HTR-8/SVneo (cell line): ENCODE measurements at regions not wholly inside any gene's neighbourhood (a gene's known extent, or its start where the extent isn't known, plus 50 kb on each side); places are given as distances from the start of the nearest gene placed in this dataset.
"Not testable (repeated sequence)": the region's sequence is repeated elsewhere in the genome, so short reads cannot be mapped to it uniquely, and the experiment has no call there.

Source experiments
- DNase-seq: peaks from one replicate; pipeline ENCODE4 v3.0.0; 2011; ENCODE audit warnings: low spot score, mixed read lengths; ENCODE audit not compliant: insufficient read length
- FAIRE-seq: peaks from 2 replicates; lab custom pipeline; 2011; peaks lifted over from hg19 to GRCh38; lab: Jason Lieb, UNC

GRCh38 chr4:11869191-11869870 is 440.6 kb upstream of the HS3ST1 start:
- no peak for DNase-seq
- no peak for FAIRE-seq

GRCh38 chr4:11866391-11866790 is 437.7 kb upstream of the HS3ST1 start:
- FAIRE-seq (no peak), DNase-seq (no peak)

GRCh38 chr4:11860996-11861395 is 432.3 kb upstream of the HS3ST1 start:
- DNase-seq = no peak
- FAIRE-seq = no peak

- no peak for DNase-seq
- no peak for FAIRE-seq
These were observed 429.2 kb upstream of the HS3ST1 start for GRCh38 chr4:11857881-11858280.

GRCh38 chr4:11847167-11847566 is 418.5 kb upstream of the HS3ST1 start:
- DNase-seq (no peak), FAIRE-seq (no peak)

- DNase-seq (no peak), FAIRE-seq (no peak)
These were observed 415.2 kb upstream of the HS3ST1 start for GRCh38 chr4:11843927-11844326.

GRCh38 chr4:11843340-11843739 is 414.6 kb upstream of the HS3ST1 start:
- FAIRE-seq = no peak
- DNase-seq = no peak

GRCh38 chr4:11842620-11843263 is 414.0 kb upstream of the HS3ST1 start:
- FAIRE-seq = no peak

GRCh38 chr4:11839889-11840288 is 411.2 kb upstream of the HS3ST1 start:
- DNase-seq = no peak
- FAIRE-seq = no peak

More at GRCh38 chr4:11842620-11843263, 414.0 kb upstream of the HS3ST1 start:
- DNase-seq = no peak

- no peak for FAIRE-seq
- no peak for DNase-seq
These were observed 403.0 kb upstream of the HS3ST1 start for GRCh38 chr4:11831739-11832138.

- FAIRE-seq = no peak
- DNase-seq = no peak
These were observed 395.9 kb upstream of the HS3ST1 start for GRCh38 chr4:11824566-11824965.

- FAIRE-seq (no peak), DNase-seq (no peak)
These were observed 393.2 kb upstream of the HS3ST1 start for GRCh38 chr4:11821772-11822430.

- no peak for FAIRE-seq
These were observed 388.4 kb upstream of the HS3ST1 start for GRCh38 chr4:11817088-11817487.

GRCh38 chr4:11814758-11815157 is 386.1 kb upstream of the HS3ST1 start:
- no peak for DNase-seq
- no peak for FAIRE-seq

More at GRCh38 chr4:11817088-11817487, 388.4 kb upstream of the HS3ST1 start:
- DNase-seq = no peak

- no peak for DNase-seq
These were observed 385.3 kb upstream of the HS3ST1 start for GRCh38 chr4:11813951-11814446.

GRCh38 chr4:11811521-11811920 is 382.8 kb upstream of the HS3ST1 start:
- FAIRE-seq = not testable (repeated sequence)

More at GRCh38 chr4:11813951-11814446, 385.3 kb upstream of the HS3ST1 start:
- FAIRE-seq = no peak

GRCh38 chr4:11805842-11806241 is 377.1 kb upstream of the HS3ST1 start:
- no peak for FAIRE-seq
- DNase-seq = no peak

More at GRCh38 chr4:11811521-11811920, 382.8 kb upstream of the HS3ST1 start:
- not testable (repeated sequence) for DNase-seq

- FAIRE-seq = no peak
- no peak for DNase-seq
These were observed 373.1 kb upstream of the HS3ST1 start for GRCh38 chr4:11801466-11802446.

- FAIRE-seq = no peak
These were observed 370.5 kb upstream of the HS3ST1 start for GRCh38 chr4:11799196-11799595.

GRCh38 chr4:11791797-11792196 is 363.1 kb upstream of the HS3ST1 start:
- FAIRE-seq (no peak), DNase-seq (no peak)

More at GRCh38 chr4:11799196-11799595, 370.5 kb upstream of the HS3ST1 start:
- no peak for DNase-seq
